IPS-20b (cell line): ENCODE measurements at regions not wholly inside any gene's neighbourhood (a gene's known extent, or its start where the extent isn't known, plus 50 kb on each side); places are given as distances from the start of the nearest gene placed in this dataset.
"Not testable (repeated sequence)": the region's sequence is repeated elsewhere in the genome, so short reads cannot be mapped to it uniquely, and the experiment has no call there.

Experiments
- H3K27ac ChIP-seq: one replicate; pipeline ENCODE4 v1.5.1; 2013; ENCODE audit warnings: low read length
- H3K27me3 ChIP-seq: 2 replicates; pipeline ENCODE4 v1.6.1; 2013; ENCODE audit warnings: mild to moderate bottlenecking, low read length, inconsistent platforms; ENCODE audit not compliant: insufficient read depth
- H3K36me3 ChIP-seq: 2 replicates; pipeline ENCODE4 v1.6.1; 2013; ENCODE audit warnings: low read depth, mild to moderate bottlenecking, inconsistent platforms, low read length, moderate library complexity; ENCODE audit not compliant: insufficient read depth
- H3K4me1 ChIP-seq: 2 replicates; pipeline ENCODE4 v1.6.1; 2013; ENCODE audit warnings: mild to moderate bottlenecking, control low read depth, inconsistent platforms, low read length, moderate library complexity; ENCODE audit not compliant: insufficient read depth
- H3K4me3 ChIP-seq: 2 replicates; pipeline ENCODE4 v1.5.1; 2013; ENCODE audit warnings: mild to moderate bottlenecking, low read length, inconsistent platforms
- H3K9ac ChIP-seq: 2 replicates; pipeline ENCODE4 v1.6.1; 2013; ENCODE audit warnings: low read depth, mild to moderate bottlenecking, inconsistent platforms, low read length, moderate library complexity
- H3K9me3 ChIP-seq: 2 replicates; pipeline ENCODE4 v1.6.1; 2013; ENCODE audit warnings: mild to moderate bottlenecking, low read depth, low read length, inconsistent platforms; ENCODE audit not compliant: insufficient read depth

- no peak overlapping the region for H3K9ac ChIP-seq
- H3K9me3 ChIP-seq, result no peaks in the 10 kb centered on the region
- no peaks in the 10 kb centered on the region for H3K27me3 ChIP-seq
- no peaks in the 10 kb centered on the region for H3K36me3 ChIP-seq
- no peak overlapping the region for H3K4me3 ChIP-seq
- H3K27ac ChIP-seq, result no peak overlapping the region
- H3K4me1 ChIP-seq, result peaks cover 6% of the 10 kb centered on the region; the same call in 1 of the 2 replicates
Observed at GRCh38 chr2:150672311-150672710, 184.8 kb upstream of the RND3 start.

GRCh38 chr2:150669492-150669891 is 182.0 kb upstream of the RND3 start:
- Histone ChIP-seq H3K36me3 (no peaks in the 10 kb centered on the region), H3K27me3 (no peaks in the 10 kb centered on the region), H3K9ac (no peak overlapping the region), H3K4me3 (no peak overlapping the region), H3K9me3 (no peaks in the 10 kb centered on the region), H3K4me1 (no peaks in the 10 kb centered on the region), H3K27ac (no peak overlapping the region)

- not testable (repeated sequence) for H3K4me3 ChIP-seq, H3K4me1 ChIP-seq, H3K27me3 ChIP-seq, H3K36me3 ChIP-seq, H3K27ac ChIP-seq, H3K9ac ChIP-seq
- H3K9me3 ChIP-seq, result peaks cover 12% of the 10 kb centered on the region; the same call in 1 of the 2 replicates
Observed at GRCh38 chr2:150667039-150667438, 179.6 kb upstream of the RND3 start.

- no peaks in the 10 kb centered on the region for H3K4me1 ChIP-seq
- no peaks in the 10 kb centered on the region for H3K36me3 ChIP-seq
- no peaks in the 10 kb centered on the region for H3K27me3 ChIP-seq
- peaks cover 31% of the 10 kb centered on the region for H3K9me3 ChIP-seq
- H3K4me3 ChIP-seq, result no peak overlapping the region
- no peak overlapping the region for H3K27ac ChIP-seq
- H3K9ac ChIP-seq, result no peak overlapping the region
Observed at GRCh38 chr2:150663143-150663542, 175.7 kb upstream of the RND3 start.

GRCh38 chr2:150656002-150656401 is 168.5 kb upstream of the RND3 start:
- Histone ChIP-seq H3K9ac (no peak overlapping the region), H3K4me3 (no peak overlapping the region), H3K27ac (no peak overlapping the region), H3K9me3 (peaks cover 8% of the 10 kb centered on the region), H3K27me3 (no peaks in the 10 kb centered on the region), H3K4me1 (no peaks in the 10 kb centered on the region), H3K36me3 (no peaks in the 10 kb centered on the region)

GRCh38 chr2:150653351-150653750 is 165.9 kb upstream of the RND3 start:
- Histone ChIP-seq H3K27me3 (no peaks in the 10 kb centered on the region), H3K36me3 (no peaks in the 10 kb centered on the region), H3K27ac (no peak overlapping the region), H3K4me3 (no peak overlapping the region), H3K9ac (no peak overlapping the region), H3K9me3 (peaks cover under 1% of the 10 kb centered on the region; the same call in 1 of the 2 replicates), H3K4me1 (no peaks in the 10 kb centered on the region)

- H3K9me3 ChIP-seq, result no peaks in the 10 kb centered on the region
Observed at GRCh38 chr2:150647943-150648342, 160.5 kb upstream of the RND3 start.

GRCh38 chr2:150646746-150647145 is 159.3 kb upstream of the RND3 start:
- H3K4me1 ChIP-seq, result peaks cover 7% of the 10 kb centered on the region
- no peak overlapping the region for H3K27ac ChIP-seq
- no peak overlapping the region for H3K4me3 ChIP-seq

More at GRCh38 chr2:150647943-150648342, 160.5 kb upstream of the RND3 start:
- no peaks in the 10 kb centered on the region for H3K36me3 ChIP-seq
- H3K27ac ChIP-seq, result no peak overlapping the region
- no peak overlapping the region for H3K4me3 ChIP-seq
- H3K27me3 ChIP-seq, result no peaks in the 10 kb centered on the region
- H3K4me1 ChIP-seq, result peaks cover 7% of the 10 kb centered on the region
- no peak overlapping the region for H3K9ac ChIP-seq

GRCh38 chr2:150644298-150645067 is 157.0 kb upstream of the RND3 start:
- H3K36me3 ChIP-seq, result no peaks in the 10 kb centered on the region
- H3K27ac ChIP-seq, result no peak overlapping the region
- H3K4me1 ChIP-seq, result peaks cover 7% of the 10 kb centered on the region
- H3K4me3 ChIP-seq, result no peak overlapping the region
- no peak overlapping the region for H3K9ac ChIP-seq
- no peaks in the 10 kb centered on the region for H3K27me3 ChIP-seq
- H3K9me3 ChIP-seq, result no peaks in the 10 kb centered on the region

More at GRCh38 chr2:150646746-150647145, 159.3 kb upstream of the RND3 start:
- no peaks in the 10 kb centered on the region for H3K36me3 ChIP-seq
- no peaks in the 10 kb centered on the region for H3K9me3 ChIP-seq
- no peaks in the 10 kb centered on the region for H3K27me3 ChIP-seq
- H3K9ac ChIP-seq, result no peak overlapping the region

- H3K27me3 ChIP-seq, result no peaks in the 10 kb centered on the region
- no peak overlapping the region for H3K9ac ChIP-seq
- H3K4me3 ChIP-seq, result no peak overlapping the region
- peaks cover 7% of the 10 kb centered on the region for H3K4me1 ChIP-seq
- no peaks in the 10 kb centered on the region for H3K9me3 ChIP-seq
- H3K27ac ChIP-seq, result no peak overlapping the region
- no peaks in the 10 kb centered on the region for H3K36me3 ChIP-seq
Observed at GRCh38 chr2:150643114-150643725, 155.8 kb upstream of the RND3 start.

GRCh38 chr2:150640039-150640438 is 152.6 kb upstream of the RND3 start:
- Histone ChIP-seq H3K27ac (no peak overlapping the region), H3K4me3 (no peak overlapping the region), H3K9ac (no peak overlapping the region), H3K27me3 (no peaks in the 10 kb centered on the region), H3K9me3 (no peaks in the 10 kb centered on the region), H3K36me3 (no peaks in the 10 kb centered on the region), H3K4me1 (no peaks in the 10 kb centered on the region)

- Histone ChIP-seq H3K4me1 (no peaks in the 10 kb centered on the region), H3K9ac (no peak overlapping the region), H3K27ac (no peak overlapping the region), H3K27me3 (no peaks in the 10 kb centered on the region), H3K36me3 (no peaks in the 10 kb centered on the region), H3K9me3 (no peaks in the 10 kb centered on the region), H3K4me3 (no peak overlapping the region)
Observed at GRCh38 chr2:150639383-150639782, 151.9 kb upstream of the RND3 start.
